ENCODE measurements at regions not wholly inside any gene's neighbourhood (a gene's known extent, or its start where the extent isn't known, plus 50 kb on each side); places are given as distances from the start of the nearest gene placed in this dataset.

GRCh38 chr12:63264629-63265028 is 113.6 kb upstream of the AVPR1A start (continued):
- TF ChIP-seq E4F1 (IDR thresholded peaks at IDR 0.05; ENCODE audit: borderline replicate concordance, partially characterized antibody) (no peak), NR2F1 (conservative IDR thresholded peaks at IDR 0.05) (no peak), PAX5 (IDR thresholded peaks at IDR 0.05; ENCODE audit: borderline replicate concordance, low read depth, low read length) (no peak), CEBPZ (IDR thresholded peaks at IDR 0.05; ENCODE audit: low read depth, low read length) (no peak), CBX3 (IDR thresholded peaks at IDR 0.05; ENCODE audit: borderline replicate concordance, low read depth) (no peak)

GRCh38 chr12:63250486-63250885 is 99.5 kb upstream of the AVPR1A start:
- BruUV-seq (replicated peaks) = no TSS peak
- ATAC-seq (no peak), FAIRE-seq (no peak), DNase-seq (ENCODE audit: low read depth, low spot score) (no peak)
- Histone ChIP-seq H3K4me2 (ENCODE audit: control insufficient read depth, insufficient read depth) (no peak overlapping the region), H2AFZ (ENCODE audit: control insufficient read depth, low read depth, low read length) (no peak overlapping the region), H3K27ac (ENCODE audit: control insufficient read depth, insufficient read depth) (no peak overlapping the region), H3K4me1 (ENCODE audit: control insufficient read depth, insufficient read depth, low read length) (no peaks in the 10 kb centered on the region), H3K36me3 (ENCODE audit: control insufficient read depth in 2 of 2, insufficient read depth in 2 of 2, low read length in 1 of 2) (no peaks in the 10 kb centered on the region), H3K4me3 (no peak overlapping the region), H4K20me1 (ENCODE audit: control insufficient read depth, insufficient read depth) (no peaks in the 10 kb centered on the region), H3K9me3 (replicated peaks; ENCODE audit: control insufficient read depth, insufficient read depth, low read length) (no peaks in the 10 kb centered on the region), H3K27me3 (replicated peaks in 1 of 2; ENCODE audit: control insufficient read depth in 2 of 2, insufficient read depth in 2 of 2, low read length in 1 of 2) (no peaks in the 10 kb centered on the region), H3K79me2 (ENCODE audit: control insufficient read depth, insufficient read depth, low read length) (no peaks in the 10 kb centered on the region), H3K9ac (ENCODE audit: control insufficient read depth, insufficient read depth, low read length) (no peak overlapping the region)
- ChIA-PET SMC1A (ENCODE audit: uncharacterized antibody, unreplicated experiment) (no interaction called here), RAD21 (ENCODE audit: unreplicated experiment) (no interaction called here), POLR2A (no interaction called here), CTCF (no interaction called here)
- 26% methylated on average over 5 of the region's 5 CpGs for WGBS (ENCODE audit: insufficient coverage, insufficient replicate concordance, low lambda C conversion rate, missing lambda C conversion rate)
- intact Hi-C loops (cut with micrococcal nuclease; ENCODE audit: unreplicated experiment) = no loop called here
- in situ Hi-C loops (cut with MboI) = no loop called here
- TF ChIP-seq TCF12 (IDR thresholded peaks at IDR 0.05; ENCODE audit: low read depth, low read length) = no peak
- TF ChIP-seq YBX1 (IDR thresholded peaks at IDR 0.05) = no peak
- no peak for TF ChIP-seq MYC (IDR thresholded peaks at IDR 0.05; ENCODE audit: insufficient read depth, insufficient read length, insufficient replicate concordance, low read length, severe bottlenecking)
- TF ChIP-seq CEBPB (IDR thresholded peaks at IDR 0.05; ENCODE audit: borderline replicate concordance in 1 of 2, low read depth in 2 of 2, low read length in 2 of 2) = no peak
- TF ChIP-seq ZNF592 (IDR thresholded peaks at IDR 0.05) = no peak
- TF ChIP-seq TCF7 (IDR thresholded peaks at IDR 0.05; ENCODE audit: borderline replicate concordance) = no peak
- TF ChIP-seq ZNF24 (IDR thresholded peaks at IDR 0.05) = no peak
- TF ChIP-seq IRF5 (IDR thresholded peaks at IDR 0.05; ENCODE audit: borderline replicate concordance) = no peak

Data from GM12878 (cell line).